D721Med (cell line): ENCODE measurements at regions not wholly inside any gene's neighbourhood (a gene's known extent, or its start where the extent isn't known, plus 50 kb on each side); places are given as distances from the start of the nearest gene placed in this dataset.

ENCODE experiments used
- DNase-seq: peaks from one replicate; pipeline ENCODE4 v3.0.0; 2011; ENCODE audit warnings: low spot score; ENCODE audit not compliant: insufficient read length
- FAIRE-seq: peaks from 2 replicates; lab custom pipeline; 2011; peaks lifted over from hg19 to GRCh38; lab: Jason Lieb, UNC
- CTCF ChIP-seq: IDR thresholded peaks from 2 replicates; pipeline ENCODE4 v1.5.1; 2012; ENCODE audit warnings: mild to moderate bottlenecking, control low read depth; ENCODE audit not compliant: insufficient read depth; ENCODE audit errors: missing control alignments

- FAIRE-seq (no peak), DNase-seq (no peak)
- no peak for TF ChIP-seq CTCF
Observed at GRCh38 chr14:71576472-71576871, 355.8 kb upstream of the RGS6 start.

- FAIRE-seq: no peak
- DNase-seq: no peak
- no peak for TF ChIP-seq CTCF
Observed at GRCh38 chr14:71579331-71579730, 352.9 kb upstream of the RGS6 start.

GRCh38 chr14:71582705-71583104 lies 349.5 kb upstream of the RGS6 start:
- FAIRE-seq: no peak
- TF ChIP-seq CTCF: no peak

GRCh38 chr14:71583194-71583593 lies 349.0 kb upstream of the RGS6 start:
- TF ChIP-seq CTCF: no peak
- DNase-seq (no peak), FAIRE-seq (no peak)

More at GRCh38 chr14:71582705-71583104, 349.5 kb upstream of the RGS6 start:
- no peak for DNase-seq

- DNase-seq: no peak
- no peak for TF ChIP-seq CTCF
- FAIRE-seq: no peak
Observed at GRCh38 chr14:71583705-71584104, 348.5 kb upstream of the RGS6 start.

- FAIRE-seq (no peak), DNase-seq (no peak)
- TF ChIP-seq CTCF: no peak
Observed at GRCh38 chr14:71585361-71585760, 346.9 kb upstream of the RGS6 start.

- no peak for TF ChIP-seq CTCF
- no peak for DNase-seq
- FAIRE-seq: no peak
Observed at GRCh38 chr14:71586131-71586897, 345.9 kb upstream of the RGS6 start.
